ENCODE measurements at regions not wholly inside any gene's neighbourhood (a gene's known extent, or its start where the extent isn't known, plus 50 kb on each side); places are given as distances from the start of the nearest gene placed in this dataset.

GRCh38 chr16:65538976-65539375 lies 417.1 kb upstream of the CDH11 start:
- CTCF ChIA-PET (ENCODE audit: partially characterized antibody), result interaction anchor here (0.6 to 1.6 kb wide), 3 partner anchors 8 to 1209 kb away, joined by 3 to 5 read pairs (median 3); no protein-coding TSS in a partner anchor
- Histone ChIP-seq H3K27me3 (replicated peaks in 1 of 4; ENCODE audit: control insufficient read depth in 3 of 4, extremely low read depth in 1 of 4, insufficient read depth in 3 of 4, low read length in 3 of 4) (no peaks in the 10 kb centered on the region), H3K4me1 (replicated peaks in 1 of 4; ENCODE audit: control insufficient read depth in 3 of 4, insufficient read depth in 4 of 4, low read length in 3 of 4) (no peaks in the 10 kb centered on the region), H3K4ac (replicated peaks; ENCODE audit: insufficient read length, low read depth, low read length) (no peak overlapping the region), H4K91ac (replicated peaks; ENCODE audit: insufficient read length, low read length) (no peak overlapping the region), H2BK15ac (ENCODE audit: low read length) (no peak overlapping the region), H3K36me3 (ENCODE audit: control insufficient read depth in 2 of 4, insufficient read depth in 4 of 4, low read length in 3 of 4) (no peaks in the 10 kb centered on the region), H2BK5ac (ENCODE audit: low read depth, low read length) (no peak overlapping the region), H3K14ac (ENCODE audit: insufficient read length) (no peak overlapping the region), H3K9ac (replicated peaks in 1 of 4; ENCODE audit: extremely low read depth in 1 of 4, low read depth in 3 of 4, low read length in 3 of 4) (no peak overlapping the region), H2BK120ac (replicated peaks; ENCODE audit: low read depth, low read length) (no peak overlapping the region), H3K79me1 (ENCODE audit: low read depth, low read length) (no peaks in the 10 kb centered on the region), H2AFZ (ENCODE audit: low read length) (no peak overlapping the region), H3K23me2 (ENCODE audit: low read depth, low read length) (no peaks in the 10 kb centered on the region; the same call in 1 of the 2 replicates), H3K56ac (replicated peaks; ENCODE audit: insufficient read length, low read depth, low read length) (no peak overlapping the region), H3K79me2 (ENCODE audit: control insufficient read depth in 1 of 2, insufficient read depth in 2 of 2, low read length in 2 of 2) (no peaks in the 10 kb centered on the region), H3K18ac (ENCODE audit: extremely low read depth, low read length) (no peak overlapping the region), H2BK12ac (ENCODE audit: low read depth, low read length) (no peak overlapping the region), H2AK5ac (ENCODE audit: low read depth, low read length) (no peak overlapping the region), H3K23ac (ENCODE audit: insufficient read length) (no peak overlapping the region), H4K5ac (ENCODE audit: insufficient read length, low read depth, low read length) (no peak overlapping the region), H3K4me2 (ENCODE audit: insufficient read depth in 1 of 2, low read depth in 2 of 2, low read length in 2 of 2) (no peak overlapping the region), H3K4me3 (ENCODE audit: extremely low read depth in 1 of 4, insufficient read depth in 2 of 4, low read depth in 3 of 4, low read length in 4 of 4) (no peak overlapping the region), H4K8ac (ENCODE audit: extremely low read depth, insufficient read depth, low read length) (no peak overlapping the region), H4K20me1 (replicated peaks in 1 of 2; ENCODE audit: control insufficient read depth in 1 of 2, insufficient read depth in 2 of 2, low read length in 2 of 2) (no peaks in the 10 kb centered on the region), H3K27ac (ENCODE audit: low read depth, low read length) (no peak overlapping the region), H3K9me3 (ENCODE audit: insufficient read depth in 2 of 2, low read depth in 1 of 2, low read length in 1 of 2) (no peaks in the 10 kb centered on the region), H2BK20ac (ENCODE audit: low read length) (no peak overlapping the region)
- POLR2A ChIA-PET (ENCODE audit: partially characterized antibody), result no interaction called here
- WGBS, 2 experiments (ENCODE audit: extremely low coverage in 1 of 2, insufficient coverage in 1 of 2, insufficient read length in 1 of 2, insufficient replicate concordance in 2 of 2, low coverage in 1 of 2, low lambda C conversion rate in 2 of 2, missing lambda C conversion rate in 1 of 2), result 86% methylated on average over 3 of the region's 3 CpGs; no CpG with 5 or more reads in 1 of the 2 experiments
- FAIRE-seq (no peak), DNase-seq (ENCODE audit: low read depth in 1 of 2, low spot score in 2 of 2) (no peak)
- TF ChIP-seq SP4 (IDR thresholded peaks at IDR 0.05; ENCODE audit: low read length) (no peak), POLR2A (IDR thresholded peaks at IDR 0.05; ENCODE audit: control extremely low read depth in 1 of 2, low read depth in 2 of 2, low read length in 2 of 2) (no peak), TBP (IDR thresholded peaks at IDR 0.05; ENCODE audit: low read depth, low read length) (no peak), JUND (IDR thresholded peaks at IDR 0.05; ENCODE audit: low read length) (no peak)

All from H1 (cell line).